GM13976 (cell line): ENCODE measurements at regions not wholly inside any gene's neighbourhood (a gene's known extent, or its start where the extent isn't known, plus 50 kb on each side); places are given as distances from the start of the nearest gene placed in this dataset.

ENCODE experiments used
- DNase-seq: peaks from one replicate; pipeline ENCODE4 v3.0.0; 2012; ENCODE audit warnings: low spot score
- CTCF ChIP-seq: IDR thresholded peaks from 2 replicates; pipeline ENCODE4 v1.5.1; 2012; ENCODE audit warnings: borderline replicate concordance, mild to moderate bottlenecking; ENCODE audit not compliant: insufficient read depth; ENCODE audit errors: extremely low read depth, missing control alignments, control extremely low read depth
- in situ Hi-C: fragments of 300-500 bp; cut with MboI; formaldehyde crosslinking; loops from one replicate; pipeline ENCODE4 v1.12.0; 2022; ENCODE audit warnings: low sequenced_read_pairs, mixed read lengths, inconsistent platforms; ENCODE audit not compliant: unreplicated experiment

DNA sequence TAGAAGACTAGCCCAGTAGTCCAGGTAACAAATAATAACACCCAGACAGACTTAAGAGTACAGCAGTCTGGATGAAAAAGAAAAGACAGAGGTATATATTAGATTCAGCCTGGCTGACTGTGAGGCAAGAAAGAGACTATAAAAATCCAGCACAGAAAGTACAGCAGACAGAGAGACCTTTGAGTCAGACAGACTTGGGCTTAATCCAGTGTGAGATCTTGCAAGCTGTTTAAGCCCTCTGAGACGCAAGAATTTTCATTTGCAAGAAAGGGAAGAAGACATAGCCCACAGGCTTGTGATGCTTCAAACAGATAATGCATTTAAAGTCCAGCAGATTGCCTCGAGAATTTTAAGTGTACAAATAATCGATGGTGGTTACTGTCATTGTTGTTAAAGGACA, 471.4 kb downstream of the LIG4 start:
- in situ Hi-C loops, result no loop called here
- no peak for DNase-seq
- TF ChIP-seq CTCF, result no peak

DNA sequence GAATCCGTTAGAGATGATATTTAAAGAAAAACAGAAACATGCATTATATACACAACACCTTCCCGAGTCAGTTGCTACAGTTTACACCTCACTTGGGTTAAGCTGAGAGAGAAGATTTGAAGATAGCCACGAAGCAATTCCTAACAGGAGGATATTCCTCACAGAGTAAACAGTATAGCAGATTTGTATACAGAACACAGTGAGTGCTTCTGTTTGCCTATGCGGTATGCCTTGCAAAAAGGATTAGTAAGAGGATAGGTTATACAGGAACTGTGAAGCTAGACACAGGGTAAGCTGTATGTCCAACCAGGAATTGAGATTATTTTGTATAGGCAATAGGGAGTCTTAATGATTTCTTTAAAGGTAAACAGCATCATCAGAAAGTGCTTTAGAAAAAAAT, 471.8 kb downstream of the LIG4 start:
- in situ Hi-C loops, result no loop called here
- TF ChIP-seq CTCF, result no peak
- DNase-seq, result no peak

DNA sequence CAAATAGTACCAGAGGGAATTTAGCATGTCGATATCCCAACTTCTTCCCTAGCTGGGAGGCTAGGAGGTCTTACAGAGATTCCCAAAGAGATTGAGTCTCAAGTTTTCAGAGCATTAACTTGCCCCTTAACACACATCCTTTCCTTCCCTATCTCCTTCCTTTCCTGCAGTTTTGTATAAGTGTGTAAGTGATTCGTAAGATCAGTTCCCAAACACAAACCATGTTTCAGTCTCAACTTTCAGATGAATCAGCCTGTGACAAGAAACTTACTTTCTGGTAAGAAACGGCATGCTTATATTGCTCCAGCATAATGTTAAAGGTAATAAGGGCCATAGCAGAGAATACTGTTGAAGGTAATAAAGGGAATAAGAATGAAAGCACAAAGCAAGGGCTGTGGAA, 472.2 kb downstream of the LIG4 start:
- no peak for DNase-seq
- no peak for TF ChIP-seq CTCF
- in situ Hi-C loops, result no loop called here

DNA sequence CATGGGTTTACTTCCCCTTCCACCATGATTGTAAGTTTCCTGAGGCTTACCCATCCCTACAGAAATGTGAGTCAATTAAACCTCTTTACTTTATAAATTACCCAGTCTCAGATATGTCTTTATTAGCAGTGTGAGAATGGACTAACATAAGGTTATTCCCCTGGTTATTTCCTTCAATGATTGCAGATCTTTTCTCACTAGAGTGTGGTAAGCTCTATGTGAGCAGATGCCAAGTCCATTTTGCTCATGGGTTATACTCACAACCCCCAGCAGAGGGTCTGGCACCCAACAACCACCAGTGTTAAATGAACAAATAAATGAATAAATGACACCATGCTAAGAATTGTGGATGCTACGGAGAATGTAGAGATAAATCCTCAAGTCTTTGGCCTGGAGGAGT, 472.8 kb downstream of the LIG4 start:
- DNase-seq, result no peak
- TF ChIP-seq CTCF, result no peak
- in situ Hi-C loops, result no loop called here

GRCh38 chr13:107738004-107738403, 477.3 kb downstream of the LIG4 start:
- no peak for DNase-seq
- in situ Hi-C loops, result no loop called here
- no peak for TF ChIP-seq CTCF

DNA sequence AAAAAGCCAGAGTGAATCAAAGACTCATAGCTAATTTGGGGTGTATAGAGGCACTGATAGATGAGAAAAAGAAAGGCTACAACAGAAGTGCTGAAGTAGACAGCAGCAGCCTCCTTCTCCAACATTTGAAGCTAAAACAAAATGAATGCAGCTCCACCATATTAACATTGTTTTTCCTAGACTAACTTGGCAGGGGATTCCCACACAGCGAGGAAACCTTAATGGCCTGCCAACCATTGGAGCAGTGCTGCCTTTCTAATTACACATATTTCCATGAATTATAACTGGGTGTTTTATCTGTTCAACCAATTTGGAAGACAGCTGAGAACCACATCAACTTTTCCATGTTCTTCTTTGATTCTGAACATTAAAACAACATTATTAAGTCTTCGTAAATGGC, 478.6 kb downstream of the LIG4 start:
- in situ Hi-C loops, result no loop called here
- no peak for DNase-seq
- no peak for TF ChIP-seq CTCF

GRCh38 chr13:107736170-107736569, 479.2 kb downstream of the LIG4 start:
- DNase-seq, result no peak
- TF ChIP-seq CTCF, result no peak
- in situ Hi-C loops, result no loop called here
